DND-41 (cell line): ENCODE measurements at regions not wholly inside any gene's neighbourhood (a gene's known extent, or its start where the extent isn't known, plus 50 kb on each side); places are given as distances from the start of the nearest gene placed in this dataset.

Source experiments
- ATAC-seq: fragments of 200-7000 bp; cut with Tn5 transposase; 3 replicates; pipeline ENCODE4 v1.9.1; 2021; ENCODE audit warnings: low read depth; ENCODE audit not compliant: insufficient read depth
- DNase-seq: peaks from one replicate; pipeline ENCODE4 v3.0.0-alpha.2; 2020
- H2AFZ ChIP-seq: 2 replicates; pipeline ENCODE4 v1.6.0; 2012; ENCODE audit warnings: low read depth, low read length
- H3K27ac ChIP-seq: 2 replicates; pipeline ENCODE4 v1.5.1; 2012; ENCODE audit warnings: low read length, inconsistent platforms
- H3K27me3 ChIP-seq: fragments of 200-600 bp; sonication (generic); 2 replicates; pipeline ENCODE4 v1.6.0; 2012; ENCODE audit warnings: low read length, mild to moderate bottlenecking, inconsistent platforms; ENCODE audit not compliant: insufficient read depth, poor library complexity
- H3K36me3 ChIP-seq: 2 replicates; pipeline ENCODE4 v1.5.1; 2012; ENCODE audit warnings: low read length, inconsistent platforms; ENCODE audit not compliant: insufficient read depth
- H3K4me1 ChIP-seq: 2 replicates; pipeline ENCODE4 v1.5.1; 2012; ENCODE audit warnings: mild to moderate bottlenecking, low read length; ENCODE audit not compliant: insufficient read depth
- H3K4me2 ChIP-seq: 2 replicates; pipeline ENCODE4 v1.6.0; 2012; ENCODE audit warnings: mild to moderate bottlenecking, moderate library complexity, low read length, inconsistent platforms; ENCODE audit not compliant: insufficient read depth
- H3K4me3 ChIP-seq, 2 experiments: fragments of 200-600 bp in 1 of 2; shearing (Covaris generic) in 1 of 2; 2 replicates each; pipeline ENCODE4 v1.5.1; 2012 to 2016; ENCODE audit warnings: inconsistent platforms in 2 of 2, low read length in 2 of 2, mild to moderate bottlenecking in 2 of 2, low read depth in 1 of 2, moderate library complexity in 1 of 2
- H3K79me2 ChIP-seq: 2 replicates; pipeline ENCODE4 v1.6.0; 2012; ENCODE audit warnings: low read length, inconsistent platforms; ENCODE audit not compliant: insufficient read depth
- H3K9ac ChIP-seq: 2 replicates; pipeline ENCODE4 v1.6.0; 2012; ENCODE audit warnings: low read depth, mild to moderate bottlenecking, inconsistent platforms, low read length, moderate library complexity
- H3K9me3 ChIP-seq: 2 replicates; pipeline ENCODE4 v1.5.1; 2012; ENCODE audit warnings: low read length, moderate library complexity, mild to moderate bottlenecking, inconsistent platforms; ENCODE audit not compliant: insufficient read depth, severe bottlenecking
- H4K20me1 ChIP-seq: 2 replicates; pipeline ENCODE4 v1.6.0; 2012; ENCODE audit warnings: low read length; ENCODE audit not compliant: insufficient read depth
- EZH2 ChIP-seq: IDR thresholded peaks from 3 replicates; pipeline ENCODE4 v1.6.1; 2012; ENCODE audit warnings: borderline replicate concordance, low read depth, mild to moderate bottlenecking, moderate library complexity, low read length, inconsistent platforms; ENCODE audit not compliant: severe bottlenecking
- TF ChIP-seq, protein P1 (sequence below): IDR thresholded peaks from 2 replicates; pipeline ENCODE4 v1.5.1; 2012; ENCODE audit warnings: borderline replicate concordance, low read length, moderate library complexity, mild to moderate bottlenecking; ENCODE audit not compliant: poor library complexity, severe bottlenecking; ENCODE audit errors: extremely low read depth

DNA sequence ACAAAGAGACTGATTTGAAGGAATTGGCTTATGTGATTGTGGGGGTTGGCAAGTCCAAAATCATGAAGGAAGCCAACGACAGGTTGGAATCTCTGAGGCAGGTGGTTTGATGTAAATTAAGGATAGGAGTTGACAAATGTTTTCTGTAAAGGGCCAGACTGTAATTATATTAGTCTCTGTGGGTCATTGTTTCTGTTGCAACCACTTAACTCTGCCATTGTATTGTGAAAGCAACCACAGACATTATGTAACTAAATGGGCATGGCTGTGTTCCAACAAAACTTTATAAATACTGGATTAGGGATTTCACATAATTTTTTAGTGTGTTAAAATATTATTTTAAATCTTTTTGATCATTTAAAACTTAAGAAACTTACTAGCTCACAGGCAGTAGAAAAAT is 199.2 kb upstream of the MYLIP start:
- no peak overlapping the region for H3K27ac ChIP-seq
- H2AFZ ChIP-seq: no peak overlapping the region
- H3K4me3 ChIP-seq: no peak overlapping the region
- no peak overlapping the region for H3K9ac ChIP-seq
- no peaks in the 10 kb centered on the region for H3K36me3 ChIP-seq
- DNase-seq (no peak), ATAC-seq (no peak)
- H4K20me1 ChIP-seq: no peaks in the 10 kb centered on the region
- no peaks in the 10 kb centered on the region for H3K4me1 ChIP-seq
- H3K79me2 ChIP-seq: no peaks in the 10 kb centered on the region
- H3K9me3 ChIP-seq: peaks cover 2% of the 10 kb centered on the region
- no peak for TF ChIP-seq EZH2
- TF ChIP-seq, protein P1, sequence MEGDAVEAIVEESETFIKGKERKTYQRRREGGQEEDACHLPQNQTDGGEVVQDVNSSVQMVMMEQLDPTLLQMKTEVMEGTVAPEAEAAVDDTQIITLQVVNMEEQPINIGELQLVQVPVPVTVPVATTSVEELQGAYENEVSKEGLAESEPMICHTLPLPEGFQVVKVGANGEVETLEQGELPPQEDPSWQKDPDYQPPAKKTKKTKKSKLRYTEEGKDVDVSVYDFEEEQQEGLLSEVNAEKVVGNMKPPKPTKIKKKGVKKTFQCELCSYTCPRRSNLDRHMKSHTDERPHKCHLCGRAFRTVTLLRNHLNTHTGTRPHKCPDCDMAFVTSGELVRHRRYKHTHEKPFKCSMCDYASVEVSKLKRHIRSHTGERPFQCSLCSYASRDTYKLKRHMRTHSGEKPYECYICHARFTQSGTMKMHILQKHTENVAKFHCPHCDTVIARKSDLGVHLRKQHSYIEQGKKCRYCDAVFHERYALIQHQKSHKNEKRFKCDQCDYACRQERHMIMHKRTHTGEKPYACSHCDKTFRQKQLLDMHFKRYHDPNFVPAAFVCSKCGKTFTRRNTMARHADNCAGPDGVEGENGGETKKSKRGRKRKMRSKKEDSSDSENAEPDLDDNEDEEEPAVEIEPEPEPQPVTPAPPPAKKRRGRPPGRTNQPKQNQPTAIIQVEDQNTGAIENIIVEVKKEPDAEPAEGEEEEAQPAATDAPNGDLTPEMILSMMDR: no peak
- no peaks in the 10 kb centered on the region for H3K27me3 ChIP-seq
- no peak overlapping the region for H3K4me2 ChIP-seq

DNA sequence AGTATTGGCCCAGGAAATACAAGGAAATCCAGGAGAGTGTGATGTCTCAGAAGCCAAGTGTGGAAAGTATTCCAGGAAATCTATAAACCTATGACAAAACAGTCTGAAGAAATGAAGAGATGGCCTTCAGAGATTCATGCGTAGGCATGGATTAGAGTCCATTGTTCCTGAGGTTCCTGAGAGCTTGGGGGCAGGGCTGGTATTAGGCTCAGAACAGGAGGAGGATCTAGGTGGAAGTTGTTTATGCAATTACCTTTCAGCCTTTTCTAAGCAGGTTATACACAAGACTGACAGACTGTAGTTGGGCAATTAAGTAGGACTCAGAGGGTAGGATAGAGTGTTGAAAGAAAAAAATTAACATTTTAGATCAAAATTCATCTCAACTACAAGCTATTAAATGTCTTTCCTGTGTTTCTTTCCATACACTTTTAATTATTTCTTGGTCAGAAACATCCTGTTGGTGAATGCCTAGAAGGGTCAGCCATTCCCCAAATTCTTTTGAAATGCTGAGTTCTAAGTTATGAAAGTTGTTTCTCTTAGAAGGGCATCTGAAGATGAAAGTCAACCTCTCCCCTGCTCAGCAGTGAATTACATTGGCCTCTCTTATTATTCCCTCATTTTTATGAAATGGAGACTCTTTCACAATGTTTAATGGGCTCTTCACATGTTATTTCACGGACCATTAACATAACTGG is 201.2 kb upstream of the MYLIP start:
- H3K27me3 ChIP-seq: no peaks in the 10 kb centered on the region
- H2AFZ ChIP-seq: no peak overlapping the region
- ATAC-seq (no peak), DNase-seq (no peak)
- H3K79me2 ChIP-seq: no peaks in the 10 kb centered on the region
- TF ChIP-seq, protein P1: no peak
- no peak for TF ChIP-seq EZH2
- H3K4me1 ChIP-seq: no peaks in the 10 kb centered on the region
- no peak overlapping the region for H3K4me3 ChIP-seq
- H3K27ac ChIP-seq: no peak overlapping the region
- no peaks in the 10 kb centered on the region for H3K36me3 ChIP-seq
- no peaks in the 10 kb centered on the region for H4K20me1 ChIP-seq
- H3K9ac ChIP-seq: no peak overlapping the region
- peaks cover 2% of the 10 kb centered on the region for H3K9me3 ChIP-seq
- no peak overlapping the region for H3K4me2 ChIP-seq

DNA sequence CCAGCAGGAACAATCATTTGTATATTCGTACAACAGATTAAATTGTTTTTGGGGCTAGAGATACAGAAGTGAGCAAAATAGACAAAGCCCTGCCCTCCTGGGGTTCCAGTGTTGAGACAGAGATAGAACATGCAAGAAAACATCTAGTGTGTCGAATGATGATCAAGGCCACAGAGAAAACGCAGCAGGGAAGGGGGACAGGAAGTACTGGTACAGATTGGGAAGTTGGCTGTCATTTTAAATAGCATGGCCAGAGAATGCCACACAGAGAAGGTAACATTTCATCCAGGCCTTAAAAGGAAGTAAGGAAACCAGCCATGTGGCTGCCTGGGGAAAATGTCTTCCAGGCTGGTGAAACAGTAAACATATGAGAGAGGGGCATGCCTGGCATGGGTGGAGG is 202.6 kb upstream of the MYLIP start:
- H3K27ac ChIP-seq: no peak overlapping the region
- no peak for ATAC-seq
- H3K79me2 ChIP-seq: no peaks in the 10 kb centered on the region
- H3K9ac ChIP-seq: no peak overlapping the region
- H4K20me1 ChIP-seq: no peaks in the 10 kb centered on the region
- H3K36me3 ChIP-seq: no peaks in the 10 kb centered on the region
- no peak overlapping the region for H2AFZ ChIP-seq
- H3K9me3 ChIP-seq: peaks cover 2% of the 10 kb centered on the region
- H3K27me3 ChIP-seq: no peaks in the 10 kb centered on the region
- no peak for DNase-seq
- no peaks in the 10 kb centered on the region for H3K4me1 ChIP-seq
- H3K4me3 ChIP-seq: no peak overlapping the region
- no peak for TF ChIP-seq EZH2
- TF ChIP-seq, protein P1: no peak
- no peak overlapping the region for H3K4me2 ChIP-seq
